OCI-LY3 (cell line): ENCODE measurements at regions not wholly inside any gene's neighbourhood (a gene's known extent, or its start where the extent isn't known, plus 50 kb on each side); places are given as distances from the start of the nearest gene placed in this dataset.

Experiments used
- H2AFZ ChIP-seq: fragments of 200-600, 300-600 bp; shearing (Covaris generic); 2 replicates; pipeline ENCODE4 v1.6.0; 2014; ENCODE audit warnings: antibody characterized with exemption, low read depth, low read length
- H3K27ac ChIP-seq: fragments of 200-600, 300-600 bp; sonication (generic); 2 replicates; pipeline ENCODE4 v1.5.1; 2014; ENCODE audit warnings: mild to moderate bottlenecking, low read length, moderate library complexity, mixed read lengths
- H3K27me3 ChIP-seq: fragments of 200-600, 300-600 bp; sonication (generic); 2 replicates; pipeline ENCODE4 v1.6.1; 2014; ENCODE audit warnings: low read depth, low read length, mixed read lengths
- H3K36me3 ChIP-seq: fragments of 200-600, 300-600 bp; sonication (generic); replicated peaks from 2 replicates; pipeline ENCODE3; 2014; ENCODE audit warnings: low read depth, low read length, mixed read lengths
- H3K4me1 ChIP-seq: fragments of 300-600, 200-600 bp; sonication (generic); 2 replicates; pipeline ENCODE4 v1.6.1; 2014; ENCODE audit warnings: low read length, mixed read lengths
- H3K4me2 ChIP-seq: fragments of 200-600, 300-600 bp; sonication (generic); 2 replicates; pipeline ENCODE4 v1.6.1; 2014; ENCODE audit warnings: low read length, mixed read lengths
- H3K4me3 ChIP-seq: fragments of 300-600, 200-600 bp; sonication (generic); 2 replicates; pipeline ENCODE4 v1.5.1; 2014; ENCODE audit warnings: antibody characterized with exemption, mild to moderate bottlenecking, low read length, moderate library complexity
- H3K79me2 ChIP-seq: fragments of 300-600, 200-600 bp; shearing (Covaris generic); 2 replicates; pipeline ENCODE4 v1.6.1; 2014; ENCODE audit warnings: mild to moderate bottlenecking, low read length, mixed read lengths
- H3K9ac ChIP-seq: fragments of 300-600, 200-600 bp; shearing (Covaris generic); 2 replicates; pipeline ENCODE4 v1.6.0; 2014; ENCODE audit warnings: mild to moderate bottlenecking, low read length, moderate library complexity
- H3K9me3 ChIP-seq: fragments of 200-600, 300-600 bp; shearing (Covaris generic); 2 replicates; pipeline ENCODE4 v1.6.1; 2014; ENCODE audit warnings: low read length, mixed read lengths; ENCODE audit not compliant: insufficient read depth
- H4K20me1 ChIP-seq: fragments of 200-600, 300-600 bp; sonication (generic); 2 replicates; pipeline ENCODE4 v1.6.1; 2016; ENCODE audit warnings: low read length, mixed read lengths; ENCODE audit not compliant: insufficient read depth
- CTCF ChIP-seq: fragments of 200-600, 300-600 bp; sonication (generic); IDR thresholded peaks from 2 replicates; pipeline ENCODE4 v1.5.1; 2014; ENCODE audit warnings: antibody characterized with exemption, low read length, low read depth
- EZH2phosphoT487 ChIP-seq: fragments of 200-600 bp; shearing (Covaris generic); IDR thresholded peaks from 2 replicates; pipeline ENCODE4 v1.6.1; 2018; ENCODE audit warnings: antibody characterized with exemption, mixed run types, low read depth

GRCh38 chr2:217379807-217380206, 519.9 kb upstream of the TNP1 start:
- Histone ChIP-seq H3K9ac (no peak overlapping the region), H3K36me3 (no peaks in the 10 kb centered on the region), H4K20me1 (no peaks in the 10 kb centered on the region)

GRCh38 chr2:217372794-217373193, 512.9 kb upstream of the TNP1 start:
- no peak overlapping the region for H2AFZ ChIP-seq
- no peak overlapping the region for H3K9ac ChIP-seq
- H3K79me2 ChIP-seq: no peaks in the 10 kb centered on the region
- H3K4me3 ChIP-seq: no peak overlapping the region
- H3K36me3 ChIP-seq: no peaks in the 10 kb centered on the region
- no peak overlapping the region for H3K4me2 ChIP-seq
- no peaks in the 10 kb centered on the region for H4K20me1 ChIP-seq
- no peaks in the 10 kb centered on the region for H3K4me1 ChIP-seq
- no peaks in the 10 kb centered on the region for H3K9me3 ChIP-seq
- H3K27me3 ChIP-seq: no peaks in the 10 kb centered on the region; the same call in 1 of the 2 replicates
- TF ChIP-seq CTCF (no peak), EZH2phosphoT487 (no peak)
- no peak overlapping the region for H3K27ac ChIP-seq

More at GRCh38 chr2:217379807-217380206, 519.9 kb upstream of the TNP1 start:
- Histone ChIP-seq H3K4me2 (no peak overlapping the region), H3K4me1 (no peaks in the 10 kb centered on the region), H3K27ac (no peak overlapping the region), H3K27me3 (no peaks in the 10 kb centered on the region; the same call in 1 of the 2 replicates), H2AFZ (no peak overlapping the region), H3K79me2 (no peaks in the 10 kb centered on the region), H3K4me3 (no peak overlapping the region), H3K9me3 (no peaks in the 10 kb centered on the region)
- TF ChIP-seq EZH2phosphoT487: no peak
- TF ChIP-seq CTCF: no peak

GRCh38 chr2:217371781-217372213, 511.9 kb upstream of the TNP1 start:
- H3K27me3 ChIP-seq: no peaks in the 10 kb centered on the region; the same call in 1 of the 2 replicates
- H3K4me3 ChIP-seq: no peak overlapping the region
- H3K79me2 ChIP-seq: no peaks in the 10 kb centered on the region
- H4K20me1 ChIP-seq: no peaks in the 10 kb centered on the region
- H3K9ac ChIP-seq: no peak overlapping the region
- H3K4me2 ChIP-seq: no peak overlapping the region
- no peak for TF ChIP-seq EZH2phosphoT487
- no peak for TF ChIP-seq CTCF
- no peaks in the 10 kb centered on the region for H3K36me3 ChIP-seq
- H3K4me1 ChIP-seq: no peaks in the 10 kb centered on the region
- no peak overlapping the region for H3K27ac ChIP-seq
- H3K9me3 ChIP-seq: no peaks in the 10 kb centered on the region
- H2AFZ ChIP-seq: no peak overlapping the region

- H3K36me3 ChIP-seq: no peaks in the 10 kb centered on the region
- H2AFZ ChIP-seq: no peak overlapping the region
- no peak overlapping the region for H3K9ac ChIP-seq
- no peak overlapping the region for H3K4me3 ChIP-seq
- TF ChIP-seq CTCF: no peak
- TF ChIP-seq EZH2phosphoT487: no peak
- peaks cover 3% of the 10 kb centered on the region; the same call in 1 of the 2 replicates for H3K27me3 ChIP-seq
- H4K20me1 ChIP-seq: no peaks in the 10 kb centered on the region
- no peaks in the 10 kb centered on the region for H3K4me1 ChIP-seq
- H3K4me2 ChIP-seq: no peak overlapping the region
- no peak overlapping the region for H3K27ac ChIP-seq
- no peaks in the 10 kb centered on the region for H3K79me2 ChIP-seq
- H3K9me3 ChIP-seq: no peaks in the 10 kb centered on the region
These were observed 510.5 kb upstream of the TNP1 start for GRCh38 chr2:217370391-217370790.
